ENCODE measurements at regions not wholly inside any gene's neighbourhood (a gene's known extent, or its start where the extent isn't known, plus 50 kb on each side); places are given as distances from the start of the nearest gene placed in this dataset.

GRCh38 chr5:3893975-3894374 is 298.3 kb downstream of the IRX1 start:
- BruUV-seq (replicated peaks), result no TSS peak
- intact Hi-C loops (cut with micrococcal nuclease; ENCODE audit: unreplicated experiment), result no loop called here
- ChIA-PET POLR2A (no interaction called here), CTCF (ENCODE audit: unreplicated experiment) (no interaction called here)
- Histone ChIP-seq H3K9me2 (ENCODE audit: insufficient read depth, low read length) (no peaks in the 10 kb centered on the region), H3K4me2 (ENCODE audit: low read length) (no peak overlapping the region), H3K9me3 (ENCODE audit: low read length) (no peaks in the 10 kb centered on the region), H2AFZ (ENCODE audit: low read length) (no peak overlapping the region), H3K36me3 (ENCODE audit: insufficient read depth, low read length) (no peaks in the 10 kb centered on the region), H3K79me2 (ENCODE audit: insufficient read depth, low read depth, low read length) (no peaks in the 10 kb centered on the region), H3K27ac (ENCODE audit: low read depth, low read length, poor library complexity, severe bottlenecking) (no peak overlapping the region), H3K4me1 (ENCODE audit: insufficient read depth, low read length, poor library complexity, severe bottlenecking) (no peaks in the 10 kb centered on the region), H3K4me3 (ENCODE audit: low read depth, low read length, poor library complexity, severe bottlenecking) (no peak overlapping the region), H4K20me1 (ENCODE audit: insufficient read depth, low read length) (no peaks in the 10 kb centered on the region)
- TF ChIP-seq EZH2phosphoT487 (IDR thresholded peaks at IDR 0.05; ENCODE audit: borderline replicate concordance, low read depth, low read length), result no peak
- TF ChIP-seq, protein P1, sequence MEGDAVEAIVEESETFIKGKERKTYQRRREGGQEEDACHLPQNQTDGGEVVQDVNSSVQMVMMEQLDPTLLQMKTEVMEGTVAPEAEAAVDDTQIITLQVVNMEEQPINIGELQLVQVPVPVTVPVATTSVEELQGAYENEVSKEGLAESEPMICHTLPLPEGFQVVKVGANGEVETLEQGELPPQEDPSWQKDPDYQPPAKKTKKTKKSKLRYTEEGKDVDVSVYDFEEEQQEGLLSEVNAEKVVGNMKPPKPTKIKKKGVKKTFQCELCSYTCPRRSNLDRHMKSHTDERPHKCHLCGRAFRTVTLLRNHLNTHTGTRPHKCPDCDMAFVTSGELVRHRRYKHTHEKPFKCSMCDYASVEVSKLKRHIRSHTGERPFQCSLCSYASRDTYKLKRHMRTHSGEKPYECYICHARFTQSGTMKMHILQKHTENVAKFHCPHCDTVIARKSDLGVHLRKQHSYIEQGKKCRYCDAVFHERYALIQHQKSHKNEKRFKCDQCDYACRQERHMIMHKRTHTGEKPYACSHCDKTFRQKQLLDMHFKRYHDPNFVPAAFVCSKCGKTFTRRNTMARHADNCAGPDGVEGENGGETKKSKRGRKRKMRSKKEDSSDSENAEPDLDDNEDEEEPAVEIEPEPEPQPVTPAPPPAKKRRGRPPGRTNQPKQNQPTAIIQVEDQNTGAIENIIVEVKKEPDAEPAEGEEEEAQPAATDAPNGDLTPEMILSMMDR (conservative IDR thresholded peaks at IDR 0.05; ENCODE audit: low read length), result no peak
- no peak for DNase-seq (ENCODE audit: low spot score)

GRCh38 chr5:3896098-3896497 is 300.5 kb downstream of the IRX1 start:
- no peak for TF ChIP-seq EZH2phosphoT487 (IDR thresholded peaks at IDR 0.05; ENCODE audit: borderline replicate concordance, low read depth, low read length)
- TF ChIP-seq, protein P1 (conservative IDR thresholded peaks at IDR 0.05; ENCODE audit: low read length), result no peak
- ChIA-PET POLR2A (interaction anchor here (0.5 kb wide), 1 partner anchor 804 kb away, joined by 6 read pairs; no protein-coding TSS in a partner anchor), CTCF (ENCODE audit: unreplicated experiment) (no interaction called here)
- H3K4me2 ChIP-seq (ENCODE audit: low read length), result no peak overlapping the region
- no peak overlapping the region for H3K4me3 ChIP-seq (ENCODE audit: low read depth, low read length, poor library complexity, severe bottlenecking)
- H3K9me3 ChIP-seq (ENCODE audit: low read length), result no peaks in the 10 kb centered on the region
- DNase-seq (ENCODE audit: low spot score), result no peak
- H4K20me1 ChIP-seq (ENCODE audit: insufficient read depth, low read length), result no peaks in the 10 kb centered on the region
- intact Hi-C loops (cut with micrococcal nuclease; ENCODE audit: unreplicated experiment), result no loop called here
- H3K27ac ChIP-seq (ENCODE audit: low read depth, low read length, poor library complexity, severe bottlenecking), result no peak overlapping the region
- H3K79me2 ChIP-seq (ENCODE audit: insufficient read depth, low read depth, low read length), result no peaks in the 10 kb centered on the region
- no TSS peak for BruUV-seq (replicated peaks)
- H2AFZ ChIP-seq (ENCODE audit: low read length), result no peak overlapping the region
- no peaks in the 10 kb centered on the region for H3K4me1 ChIP-seq (ENCODE audit: insufficient read depth, low read length, poor library complexity, severe bottlenecking)
- no peaks in the 10 kb centered on the region for H3K36me3 ChIP-seq (ENCODE audit: insufficient read depth, low read length)
- no peaks in the 10 kb centered on the region for H3K9me2 ChIP-seq (ENCODE audit: insufficient read depth, low read length)

DNA sequence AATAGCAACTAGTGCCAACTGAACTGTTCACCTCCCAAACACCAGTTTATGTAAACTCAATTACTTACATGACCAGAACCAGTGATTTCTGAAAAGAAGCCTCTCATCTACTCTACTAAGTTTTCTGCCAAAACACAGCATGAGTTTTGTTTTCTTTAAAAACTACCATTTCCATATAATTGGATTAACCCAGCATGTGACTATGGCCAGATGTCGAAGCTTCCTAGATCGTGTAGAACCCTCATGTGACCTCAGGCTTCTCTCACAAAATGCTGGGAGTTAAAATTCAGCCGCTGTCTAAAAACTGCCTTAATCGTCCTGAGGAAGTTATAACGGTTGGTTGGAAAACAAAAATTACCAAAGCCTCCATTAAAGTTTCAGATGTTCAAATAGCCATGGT is 303.5 kb downstream of the IRX1 start:
- TF ChIP-seq EZH2phosphoT487 (IDR thresholded peaks at IDR 0.05; ENCODE audit: borderline replicate concordance, low read depth, low read length), result no peak
- TF ChIP-seq, protein P1 (conservative IDR thresholded peaks at IDR 0.05; ENCODE audit: low read length), result no peak
- Histone ChIP-seq H3K4me3 (ENCODE audit: low read depth, low read length, poor library complexity, severe bottlenecking) (no peak overlapping the region), H4K20me1 (ENCODE audit: insufficient read depth, low read length) (no peaks in the 10 kb centered on the region), H3K4me1 (ENCODE audit: insufficient read depth, low read length, poor library complexity, severe bottlenecking) (no peaks in the 10 kb centered on the region), H3K27ac (ENCODE audit: low read depth, low read length, poor library complexity, severe bottlenecking) (no peak overlapping the region), H2AFZ (ENCODE audit: low read length) (no peak overlapping the region), H3K4me2 (ENCODE audit: low read length) (no peak overlapping the region), H3K9me2 (ENCODE audit: insufficient read depth, low read length) (no peaks in the 10 kb centered on the region), H3K36me3 (ENCODE audit: insufficient read depth, low read length) (no peaks in the 10 kb centered on the region), H3K79me2 (ENCODE audit: insufficient read depth, low read depth, low read length) (no peaks in the 10 kb centered on the region), H3K9me3 (ENCODE audit: low read length) (no peaks in the 10 kb centered on the region)
- ChIA-PET POLR2A (no interaction called here), CTCF (ENCODE audit: unreplicated experiment) (no interaction called here)
- DNase-seq (ENCODE audit: low spot score), result no peak
- BruUV-seq (replicated peaks), result no TSS peak
- intact Hi-C loops (cut with micrococcal nuclease; ENCODE audit: unreplicated experiment), result no loop called here

Measured in OCI-LY7 (cell line).